KMS-11 (cell line): ENCODE measurements at regions not wholly inside any gene's neighbourhood (a gene's known extent, or its start where the extent isn't known, plus 50 kb on each side); places are given as distances from the start of the nearest gene placed in this dataset.

Source experiments
- H2AFZ ChIP-seq: fragments of 200-600 bp; sonication (generic); 2 replicates; pipeline ENCODE4 v1.6.1; 2016; ENCODE audit warnings: antibody characterized with exemption, mixed run types, low read depth
- H3K27ac ChIP-seq: fragments of 200-600 bp; sonication (generic); 2 replicates; pipeline ENCODE4 v1.6.1; 2016; ENCODE audit warnings: mild to moderate bottlenecking, mixed run types
- H3K27me3 ChIP-seq: fragments of 200-600 bp; sonication (generic); 2 replicates; pipeline ENCODE4 v1.6.1; 2017; ENCODE audit warnings: mild to moderate bottlenecking, low read depth, mixed run types, moderate library complexity; ENCODE audit not compliant: insufficient read depth
- H3K36me3 ChIP-seq: fragments of 200-600 bp; sonication (generic); 2 replicates; pipeline ENCODE4 v1.6.1; 2017; ENCODE audit warnings: mild to moderate bottlenecking, mixed run types; ENCODE audit not compliant: insufficient read depth
- H3K4me1 ChIP-seq: fragments of 200-600 bp; sonication (generic); 2 replicates; pipeline ENCODE4 v1.6.1; 2016; ENCODE audit warnings: mild to moderate bottlenecking, low read depth, mixed run types; ENCODE audit not compliant: poor library complexity, severe bottlenecking
- H3K4me2 ChIP-seq: fragments of 200-600 bp; sonication (generic); 2 replicates; pipeline ENCODE4 v1.7.0; 2016; ENCODE audit warnings: mild to moderate bottlenecking, mixed run types
- H3K4me3 ChIP-seq: fragments of 200-600 bp; sonication (generic); IDR thresholded peaks from 2 replicates; pipeline ENCODE4 v1.6.1; 2017; ENCODE audit warnings: low read depth, low read length, mixed read lengths; ENCODE audit not compliant: insufficient read depth
- H3K79me2 ChIP-seq: fragments of 200-600 bp; sonication (generic); 2 replicates; pipeline ENCODE4 v1.6.1; 2016; ENCODE audit warnings: low read depth, mixed run types; ENCODE audit not compliant: insufficient read depth
- H3K9ac ChIP-seq: fragments of 200-600 bp; sonication (generic); 2 replicates; pipeline ENCODE4 v1.6.1; 2016; ENCODE audit warnings: mild to moderate bottlenecking, mixed run types
- H4K20me1 ChIP-seq: fragments of 200-600 bp; sonication (generic); 2 replicates; pipeline ENCODE4 v1.6.1; 2016; ENCODE audit warnings: mild to moderate bottlenecking, mixed run types; ENCODE audit not compliant: insufficient read depth
- CTCF ChIP-seq: fragments of 200-600 bp; sonication (generic); conservative IDR thresholded peaks from 2 replicates; pipeline ENCODE4 v1.6.1; 2017; ENCODE audit warnings: low read depth, mild to moderate bottlenecking, antibody characterized with exemption, low read length, moderate library complexity, mixed read lengths

DNA sequence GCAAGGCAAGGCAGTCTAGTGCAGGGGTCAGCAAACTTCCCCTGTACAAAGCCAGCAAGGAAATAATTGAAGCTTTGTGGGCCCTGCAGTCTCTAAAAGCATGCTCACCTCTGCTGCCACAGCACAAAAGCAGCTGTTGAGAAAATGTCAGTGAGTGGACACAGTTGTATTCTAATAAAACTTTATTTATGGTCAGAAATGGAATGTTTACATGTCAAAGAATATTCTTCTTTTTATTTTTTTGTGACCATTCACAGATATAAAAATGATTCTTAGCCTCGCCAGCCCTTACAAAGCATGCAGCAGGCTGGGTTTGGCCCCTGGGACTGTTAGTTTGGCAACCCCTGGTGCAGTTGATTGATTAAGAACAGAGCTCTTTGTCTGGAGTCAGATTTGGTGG is 192.4 kb downstream of the BUB3 start:
- Histone ChIP-seq H3K4me2 (no peak overlapping the region), H3K9ac (no peak overlapping the region), H3K79me2 (no peaks in the 10 kb centered on the region), H4K20me1 (no peaks in the 10 kb centered on the region), H3K36me3 (no peaks in the 10 kb centered on the region), H2AFZ (no peak overlapping the region), H3K4me3 (no peak overlapping the region), H3K27me3 (no peaks in the 10 kb centered on the region), H3K27ac (no peak overlapping the region), H3K4me1 (no peaks in the 10 kb centered on the region)
- no peak for TF ChIP-seq CTCF

DNA sequence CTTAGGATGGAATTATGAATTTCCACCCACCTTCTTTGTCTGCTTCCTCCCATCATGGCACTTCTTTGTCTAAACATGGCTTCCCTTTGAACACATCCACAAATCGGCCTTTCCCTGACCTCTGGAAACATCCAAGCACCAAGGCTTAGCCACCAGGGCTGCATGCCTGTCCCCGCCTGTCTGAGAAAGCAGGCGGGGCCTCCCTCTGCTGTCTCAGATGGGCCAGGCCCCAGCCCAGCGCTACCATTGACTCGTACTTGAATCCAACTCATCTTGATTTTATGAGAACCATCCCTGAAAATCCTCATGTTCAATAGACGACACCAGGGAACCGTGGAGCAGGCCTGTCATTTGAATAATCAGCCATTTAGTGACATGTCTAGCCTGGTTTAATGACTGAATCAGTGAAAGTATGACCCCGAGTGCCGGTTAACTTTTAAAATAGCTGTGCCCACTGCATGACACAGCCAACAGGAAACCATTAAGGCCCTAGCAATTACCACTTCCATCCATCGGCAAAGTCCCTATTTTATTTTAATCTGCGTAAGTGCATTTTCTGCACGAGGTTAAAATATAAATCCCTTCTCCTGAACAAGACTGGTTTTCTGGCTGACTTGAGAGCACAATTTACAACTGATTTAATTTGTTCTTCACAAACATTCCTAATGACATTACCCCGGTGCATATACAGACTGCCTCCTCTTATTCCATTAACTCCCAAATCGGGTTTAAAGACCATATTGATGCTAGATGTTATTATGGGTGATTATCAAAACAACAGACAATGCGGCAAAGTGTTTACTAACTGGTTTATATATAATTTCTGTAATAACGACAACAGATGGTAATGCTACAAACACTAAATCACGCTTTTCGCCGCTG is 194.7 kb downstream of the BUB3 start:
- no peak overlapping the region for H2AFZ ChIP-seq
- no peaks in the 10 kb centered on the region for H3K79me2 ChIP-seq
- no peak overlapping the region for H3K27ac ChIP-seq
- no peak for TF ChIP-seq CTCF
- no peak overlapping the region for H3K9ac ChIP-seq
- H3K27me3 ChIP-seq, result no peaks in the 10 kb centered on the region
- H3K4me2 ChIP-seq, result no peak overlapping the region
- H3K4me3 ChIP-seq, result no peak overlapping the region
- no peaks in the 10 kb centered on the region for H3K4me1 ChIP-seq
- H4K20me1 ChIP-seq, result no peaks in the 10 kb centered on the region
- no peaks in the 10 kb centered on the region for H3K36me3 ChIP-seq

- Histone ChIP-seq H3K79me2 (no peaks in the 10 kb centered on the region), H3K27ac (no peak overlapping the region), H3K4me3 (no peak overlapping the region), H3K4me2 (no peak overlapping the region), H2AFZ (no peak overlapping the region), H4K20me1 (no peaks in the 10 kb centered on the region), H3K4me1 (no peaks in the 10 kb centered on the region), H3K36me3 (no peaks in the 10 kb centered on the region), H3K27me3 (no peaks in the 10 kb centered on the region), H3K9ac (no peak overlapping the region)
- no peak for TF ChIP-seq CTCF
Measured at GRCh38 chr10:123351715-123352114, 197.5 kb downstream of the BUB3 start.

- Histone ChIP-seq H3K4me2 (no peak overlapping the region), H3K27me3 (no peaks in the 10 kb centered on the region), H2AFZ (no peak overlapping the region), H3K4me1 (no peaks in the 10 kb centered on the region), H3K79me2 (no peaks in the 10 kb centered on the region), H4K20me1 (no peaks in the 10 kb centered on the region), H3K36me3 (no peaks in the 10 kb centered on the region), H3K9ac (no peak overlapping the region), H3K4me3 (no peak overlapping the region), H3K27ac (no peak overlapping the region)
- TF ChIP-seq CTCF, result no peak
Measured at GRCh38 chr10:123354521-123354920, 200.3 kb downstream of the BUB3 start.
